Kidney (tissue), 13 donors: ENCODE measurements at regions not wholly inside any gene's neighbourhood (a gene's known extent, or its start where the extent isn't known, plus 50 kb on each side); places are given as distances from the start of the nearest gene placed in this dataset.

ENCODE experiments used
- DNase-seq, 5 donors: peaks; one replicate each; pipeline ENCODE4 v3.0.0-alpha.2; 2013 to 2020
- FAIRE-seq: peaks from 2 replicates; lab custom pipeline; 2012; peaks lifted over from hg19 to GRCh38; lab: Jason Lieb, UNC
- H3K27ac ChIP-seq, 2 donors: one replicate each; pipeline ENCODE4 v1.7.0; 2013; ENCODE audit warnings: low read depth in 2 of 2, low read length in 2 of 2, inconsistent platforms in 1 of 2
- H3K27me3 ChIP-seq: one replicate; pipeline ENCODE4 v1.7.1; 2013; ENCODE audit warnings: low read length, inconsistent platforms; ENCODE audit not compliant: control insufficient read depth, insufficient read depth
- H3K36me3 ChIP-seq, 3 donors: one replicate each; pipeline versions ENCODE4 v1.7.0 to v1.7.1; 2013; ENCODE audit warnings: low read length in 3 of 3, control low read depth in 1 of 3, inconsistent platforms in 1 of 3; ENCODE audit not compliant: insufficient read depth in 3 of 3, control insufficient read depth in 2 of 3
- H3K4me1 ChIP-seq, 3 donors: one replicate each; pipeline versions ENCODE4 v1.7.0 to v1.7.1; 2013; ENCODE audit warnings: low read length in 3 of 3, inconsistent platforms in 1 of 3, low read depth in 1 of 3; ENCODE audit not compliant: control insufficient read depth in 2 of 3, insufficient read depth in 2 of 3
- H3K4me3 ChIP-seq, 3 donors: one replicate each; pipeline versions ENCODE4 v1.7.0 to v1.8.1; 2013; ENCODE audit warnings: low read length in 3 of 3, control low read depth in 1 of 3, inconsistent platforms in 1 of 3
- H3K9ac ChIP-seq, 3 donors: one replicate each; pipeline versions ENCODE4 v1.7.0 to v1.7.1; 2013; ENCODE audit warnings: low read length in 3 of 3, control low read depth in 1 of 3, inconsistent platforms in 1 of 3
- H3K9me3 ChIP-seq, 3 donors: one replicate each; pipeline versions ENCODE4 v1.7.0 to v1.7.1; 2013; ENCODE audit warnings: low read length in 3 of 3, control low read depth in 1 of 3, inconsistent platforms in 1 of 3; ENCODE audit not compliant: control insufficient read depth in 2 of 3, insufficient read depth in 1 of 3
- intact Hi-C: fragments of 100-400 bp; cut with DNase I; formaldehyde crosslinking; loops from one replicate; pipeline ENCODE4 v1.11.1; 2022
- TF ChIP-seq, protein P1 (sequence below): IDR thresholded peaks from 3 replicates; pipeline ENCODE4 v1.5.1; 2012; ENCODE audit warnings: mild to moderate bottlenecking, moderate library complexity, borderline replicate concordance; ENCODE audit not compliant: insufficient read depth; ENCODE audit errors: extremely low read depth
- donor health status: control.
- donor health status: control.
- donor health status: control.
- donor health status: control.
- donor health status: control.
- donor health status: DM: yes; HTN: yes; CAD: no.
- donor health status: Normal renal cell carcinoma (clear cell type).

DNA sequence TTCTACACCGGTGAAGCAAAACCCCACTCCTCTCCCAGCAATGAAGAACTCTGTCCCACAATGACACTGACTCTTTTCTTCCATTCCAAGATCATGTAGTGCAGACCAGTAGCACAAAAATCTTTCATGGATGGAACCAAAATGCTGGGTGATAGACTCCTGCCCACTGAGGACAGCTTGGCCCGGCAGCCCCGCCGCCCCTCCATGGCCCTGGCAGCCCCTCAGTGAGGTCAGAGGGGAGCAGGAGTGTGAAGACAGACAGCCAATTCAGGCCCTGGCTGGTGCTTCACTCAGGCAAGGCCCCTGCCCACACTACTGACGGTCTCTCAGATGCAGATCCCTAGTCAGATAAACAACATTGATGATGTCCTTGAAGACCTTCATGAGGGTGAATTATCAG lies 131.9 kb upstream of the SYNDIG1 start:
- intact Hi-C loops: no loop called here
- no peaks in the 10 kb centered on the region for H3K4me1 ChIP-seq
- no peak for FAIRE-seq
- no peaks in the 10 kb centered on the region for H3K27me3 ChIP-seq
- no peak for DNase-seq
- no peak overlapping the region for H3K9ac ChIP-seq
- peaks cover 0 to 2% (median 0%) of the 10 kb centered on the region in 3 donors for H3K9me3 ChIP-seq
- no peak overlapping the region for H3K4me3 ChIP-seq
- no peak overlapping the region for H3K27ac ChIP-seq
- TF ChIP-seq, protein P1, sequence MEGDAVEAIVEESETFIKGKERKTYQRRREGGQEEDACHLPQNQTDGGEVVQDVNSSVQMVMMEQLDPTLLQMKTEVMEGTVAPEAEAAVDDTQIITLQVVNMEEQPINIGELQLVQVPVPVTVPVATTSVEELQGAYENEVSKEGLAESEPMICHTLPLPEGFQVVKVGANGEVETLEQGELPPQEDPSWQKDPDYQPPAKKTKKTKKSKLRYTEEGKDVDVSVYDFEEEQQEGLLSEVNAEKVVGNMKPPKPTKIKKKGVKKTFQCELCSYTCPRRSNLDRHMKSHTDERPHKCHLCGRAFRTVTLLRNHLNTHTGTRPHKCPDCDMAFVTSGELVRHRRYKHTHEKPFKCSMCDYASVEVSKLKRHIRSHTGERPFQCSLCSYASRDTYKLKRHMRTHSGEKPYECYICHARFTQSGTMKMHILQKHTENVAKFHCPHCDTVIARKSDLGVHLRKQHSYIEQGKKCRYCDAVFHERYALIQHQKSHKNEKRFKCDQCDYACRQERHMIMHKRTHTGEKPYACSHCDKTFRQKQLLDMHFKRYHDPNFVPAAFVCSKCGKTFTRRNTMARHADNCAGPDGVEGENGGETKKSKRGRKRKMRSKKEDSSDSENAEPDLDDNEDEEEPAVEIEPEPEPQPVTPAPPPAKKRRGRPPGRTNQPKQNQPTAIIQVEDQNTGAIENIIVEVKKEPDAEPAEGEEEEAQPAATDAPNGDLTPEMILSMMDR: no peak
- H3K36me3 ChIP-seq: no peaks in the 10 kb centered on the region

DNA sequence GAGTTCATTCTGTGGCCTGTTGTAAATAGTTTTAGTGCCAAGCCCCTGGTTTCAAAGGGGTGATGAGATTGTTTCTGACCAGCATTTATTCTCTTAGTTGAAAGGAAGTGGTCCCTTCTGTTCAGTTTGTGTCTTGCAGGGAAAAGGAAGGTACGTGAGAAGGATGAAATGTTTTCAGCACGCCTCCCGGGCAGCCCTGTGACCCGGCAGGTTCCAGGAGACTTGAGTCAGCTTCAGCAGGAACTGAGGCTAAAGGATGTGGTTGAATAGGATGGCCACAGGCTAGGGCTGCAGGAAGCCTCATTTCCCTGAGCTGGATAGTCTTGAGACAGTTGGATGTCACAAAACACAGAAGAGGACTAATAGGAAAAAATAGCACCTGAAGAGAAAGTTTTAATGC lies 132.4 kb upstream of the SYNDIG1 start:
- DNase-seq (no peak), FAIRE-seq (no peak)
- Histone ChIP-seq H3K9ac (no peak overlapping the region), H3K9me3 (peaks cover 0 to 2% (median 0%) of the 10 kb centered on the region in 3 donors), H3K4me1 (no peaks in the 10 kb centered on the region), H3K27me3 (no peaks in the 10 kb centered on the region), H3K27ac (no peak overlapping the region), H3K4me3 (no peak overlapping the region), H3K36me3 (no peaks in the 10 kb centered on the region)
- TF ChIP-seq, protein P1: no peak
- intact Hi-C loops: no loop called here

DNA sequence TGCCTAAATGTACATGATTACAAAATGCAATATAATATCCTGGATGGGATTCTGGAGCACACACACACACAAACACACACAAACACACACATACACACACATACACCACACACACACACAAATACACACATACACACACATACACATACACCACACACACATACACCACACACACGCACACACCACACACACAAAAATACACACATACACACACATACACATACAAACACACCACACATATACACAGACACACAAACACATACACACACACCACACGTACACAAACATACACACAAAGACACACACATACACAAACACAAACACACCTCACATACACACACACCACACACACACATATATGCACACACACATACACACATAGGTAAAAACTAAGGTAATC lies 134.6 kb upstream of the SYNDIG1 start:
- no peak for DNase-seq
- H3K27ac ChIP-seq: no peak overlapping the region
- intact Hi-C loops: no loop called here

DNA sequence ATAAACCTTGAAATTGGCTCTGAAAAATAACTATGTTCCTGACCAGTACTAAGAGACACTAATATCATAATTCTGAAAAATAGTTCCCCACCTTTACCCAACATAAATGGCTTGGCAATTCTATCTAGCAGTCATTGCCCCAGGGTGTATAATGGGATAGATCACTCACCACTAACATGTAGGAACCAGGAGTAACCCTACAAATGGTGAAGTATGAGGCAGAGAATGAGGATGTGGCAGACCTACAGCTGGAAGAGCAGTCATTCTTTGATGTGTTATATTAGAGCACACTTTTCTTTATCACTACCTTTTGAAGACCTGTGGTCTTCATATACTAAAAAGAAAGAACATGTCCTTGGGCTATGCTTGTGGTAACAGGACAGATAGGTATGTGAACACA lies 136.5 kb upstream of the SYNDIG1 start:
- TF ChIP-seq, protein P1: no peak
- Histone ChIP-seq H3K4me1 (no peaks in the 10 kb centered on the region), H3K27me3 (no peaks in the 10 kb centered on the region), H3K9ac (no peak overlapping the region), H3K36me3 (no peaks in the 10 kb centered on the region), H3K9me3 (peaks cover 0 to 2% (median 0%) of the 10 kb centered on the region in 3 donors), H3K27ac (no peak overlapping the region), H3K4me3 (no peak overlapping the region)
- FAIRE-seq: no peak
- intact Hi-C loops: no loop called here
- DNase-seq: no peak

More for the DNA sequence above, 134.6 kb upstream of the SYNDIG1 start:
- H3K9ac ChIP-seq: no peak overlapping the region
- no peak for FAIRE-seq
- TF ChIP-seq, protein P1: no peak
- no peaks in the 10 kb centered on the region for H3K27me3 ChIP-seq
- no peaks in the 10 kb centered on the region for H3K36me3 ChIP-seq
- no peak overlapping the region for H3K4me3 ChIP-seq
- no peaks in the 10 kb centered on the region for H3K4me1 ChIP-seq
- peaks cover 0 to 2% (median 0%) of the 10 kb centered on the region in 3 donors for H3K9me3 ChIP-seq
